Ishikawa (cell line): ENCODE measurements at regions not wholly inside any gene's neighbourhood (a gene's known extent, or its start where the extent isn't known, plus 50 kb on each side); places are given as distances from the start of the nearest gene placed in this dataset.

Experiments
- CEBPB ChIP-seq: IDR thresholded peaks from 2 replicates; pipeline ENCODE4 v1.6.1; 2012
- CREB1 ChIP-seq: IDR thresholded peaks from 2 replicates; pipeline ENCODE4 v1.6.1; 2012; ENCODE audit warnings: low read depth
- EGR1 ChIP-seq: IDR thresholded peaks from 2 replicates; pipeline ENCODE4 v1.6.1; 2012
- EP300 ChIP-seq: IDR thresholded peaks from 2 replicates; pipeline ENCODE4 v1.6.1; 2012; ENCODE audit warnings: borderline replicate concordance
- FOXM1 ChIP-seq: IDR thresholded peaks from 2 replicates; pipeline ENCODE4 v1.6.1; 2012; ENCODE audit warnings: low read depth, borderline replicate concordance
- MAX ChIP-seq: IDR thresholded peaks from 2 replicates; pipeline ENCODE4 v1.6.1; 2012
- NFIC ChIP-seq: IDR thresholded peaks from 2 replicates; pipeline ENCODE4 v1.6.1; 2012
- RAD21 ChIP-seq: IDR thresholded peaks from 2 replicates; pipeline ENCODE4 v1.6.1; 2012; ENCODE audit warnings: low read depth
- REST ChIP-seq: IDR thresholded peaks from 2 replicates; pipeline ENCODE4 v1.6.1; 2012; ENCODE audit warnings: low read depth, mild to moderate bottlenecking
- TAF1 ChIP-seq: IDR thresholded peaks from 2 replicates; pipeline ENCODE4 v1.6.1; 2012; ENCODE audit warnings: low read depth, mild to moderate bottlenecking
- TCF12 ChIP-seq: IDR thresholded peaks from 2 replicates; pipeline ENCODE4 v1.6.1; 2012; ENCODE audit warnings: low read depth
- TEAD4 ChIP-seq: IDR thresholded peaks from 2 replicates; pipeline ENCODE4 v1.6.1; 2012
- USF1 ChIP-seq: IDR thresholded peaks from 2 replicates; pipeline ENCODE4 v1.6.1; 2012
- YY1 ChIP-seq: IDR thresholded peaks from 2 replicates; pipeline ENCODE4 v1.6.1; 2012; ENCODE audit warnings: low read depth
- ZBTB7A ChIP-seq: IDR thresholded peaks from 2 replicates; pipeline ENCODE4 v1.6.1; 2012; ENCODE audit warnings: low read depth

GRCh38 chr5:164361986-164362385 is 856.6 kb downstream of the MAT2B start:
- TF ChIP-seq CREB1 (no peak), TEAD4 (no peak), NFIC (no peak), TCF12 (no peak), EGR1 (no peak), EP300 (no peak), FOXM1 (no peak), CEBPB (no peak), USF1 (no peak), REST (no peak), RAD21 (no peak)

GRCh38 chr5:164362835-164363234 is 857.4 kb downstream of the MAT2B start:
- TF ChIP-seq RAD21 (no peak), TEAD4 (no peak), ZBTB7A (no peak), TAF1 (no peak), FOXM1 (no peak), YY1 (no peak), EGR1 (no peak), USF1 (no peak), NFIC (no peak), TCF12 (no peak), REST (no peak), EP300 (no peak), CREB1 (no peak), CEBPB (no peak), MAX (no peak)

- TF ChIP-seq TEAD4 (no peak), YY1 (no peak), CREB1 (no peak), NFIC (no peak), REST (no peak), EP300 (no peak), ZBTB7A (no peak), CEBPB (no peak), FOXM1 (no peak), USF1 (no peak), TCF12 (no peak), RAD21 (no peak)
Measured at GRCh38 chr5:164364237-164365208, 859.1 kb downstream of the MAT2B start.

GRCh38 chr5:164370841-164371240 is 865.4 kb downstream of the MAT2B start:
- TF ChIP-seq YY1 (no peak), ZBTB7A (no peak), FOXM1 (no peak), TEAD4 (no peak), USF1 (no peak), CREB1 (no peak), REST (no peak), TCF12 (no peak), MAX (no peak)
